ENCODE measurements at regions not wholly inside any gene's neighbourhood (a gene's known extent, or its start where the extent isn't known, plus 50 kb on each side); places are given as distances from the start of the nearest gene placed in this dataset.
A peak's percentile ranks its signal among the peaks of the same experiment; 100 is the strongest.

DNA sequence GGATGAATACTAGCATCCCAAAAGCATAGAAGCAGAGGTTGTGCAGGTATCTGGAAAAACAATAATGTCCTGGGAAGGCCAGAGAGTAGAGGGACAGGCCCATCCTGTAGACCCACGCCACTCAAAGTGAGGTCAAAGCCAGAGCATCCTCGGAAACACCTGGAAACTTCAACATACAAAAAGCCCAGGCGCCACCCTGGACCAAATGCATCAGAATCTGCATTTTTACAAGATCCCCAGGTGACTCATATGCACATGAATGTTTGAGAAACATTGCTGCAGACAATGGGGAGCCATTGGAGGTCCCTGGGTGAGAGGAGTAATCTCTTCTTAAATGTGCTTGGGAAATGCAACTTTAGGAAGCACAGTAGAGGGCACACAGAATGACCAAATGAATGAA, 684.1 kb downstream of the DIAPH3 start:
- DNase-seq (ENCODE audit: low spot score): no peak
- no peaks in the 10 kb centered on the region for H3K36me3 ChIP-seq
- ATAC-seq (ENCODE audit: insufficient number of reproducible peaks, low FRiP score, low read depth): no peak
- no peak overlapping the region for H3K27ac ChIP-seq
- H3K4me1 ChIP-seq (ENCODE audit: control insufficient read depth in 1 of 2, low read depth in 2 of 2): peaks cover 0 to 4% of the 10 kb centered on the region in 2 donors
- H3K27me3 ChIP-seq (replicated peaks; ENCODE audit: insufficient read depth): no peaks in the 10 kb centered on the region
- TF ChIP-seq, protein P1, sequence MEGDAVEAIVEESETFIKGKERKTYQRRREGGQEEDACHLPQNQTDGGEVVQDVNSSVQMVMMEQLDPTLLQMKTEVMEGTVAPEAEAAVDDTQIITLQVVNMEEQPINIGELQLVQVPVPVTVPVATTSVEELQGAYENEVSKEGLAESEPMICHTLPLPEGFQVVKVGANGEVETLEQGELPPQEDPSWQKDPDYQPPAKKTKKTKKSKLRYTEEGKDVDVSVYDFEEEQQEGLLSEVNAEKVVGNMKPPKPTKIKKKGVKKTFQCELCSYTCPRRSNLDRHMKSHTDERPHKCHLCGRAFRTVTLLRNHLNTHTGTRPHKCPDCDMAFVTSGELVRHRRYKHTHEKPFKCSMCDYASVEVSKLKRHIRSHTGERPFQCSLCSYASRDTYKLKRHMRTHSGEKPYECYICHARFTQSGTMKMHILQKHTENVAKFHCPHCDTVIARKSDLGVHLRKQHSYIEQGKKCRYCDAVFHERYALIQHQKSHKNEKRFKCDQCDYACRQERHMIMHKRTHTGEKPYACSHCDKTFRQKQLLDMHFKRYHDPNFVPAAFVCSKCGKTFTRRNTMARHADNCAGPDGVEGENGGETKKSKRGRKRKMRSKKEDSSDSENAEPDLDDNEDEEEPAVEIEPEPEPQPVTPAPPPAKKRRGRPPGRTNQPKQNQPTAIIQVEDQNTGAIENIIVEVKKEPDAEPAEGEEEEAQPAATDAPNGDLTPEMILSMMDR (IDR thresholded peaks at IDR 0.05): no peak
- no peaks in the 10 kb centered on the region for H3K9me3 ChIP-seq
- no peak overlapping the region for H3K4me3 ChIP-seq

DNA sequence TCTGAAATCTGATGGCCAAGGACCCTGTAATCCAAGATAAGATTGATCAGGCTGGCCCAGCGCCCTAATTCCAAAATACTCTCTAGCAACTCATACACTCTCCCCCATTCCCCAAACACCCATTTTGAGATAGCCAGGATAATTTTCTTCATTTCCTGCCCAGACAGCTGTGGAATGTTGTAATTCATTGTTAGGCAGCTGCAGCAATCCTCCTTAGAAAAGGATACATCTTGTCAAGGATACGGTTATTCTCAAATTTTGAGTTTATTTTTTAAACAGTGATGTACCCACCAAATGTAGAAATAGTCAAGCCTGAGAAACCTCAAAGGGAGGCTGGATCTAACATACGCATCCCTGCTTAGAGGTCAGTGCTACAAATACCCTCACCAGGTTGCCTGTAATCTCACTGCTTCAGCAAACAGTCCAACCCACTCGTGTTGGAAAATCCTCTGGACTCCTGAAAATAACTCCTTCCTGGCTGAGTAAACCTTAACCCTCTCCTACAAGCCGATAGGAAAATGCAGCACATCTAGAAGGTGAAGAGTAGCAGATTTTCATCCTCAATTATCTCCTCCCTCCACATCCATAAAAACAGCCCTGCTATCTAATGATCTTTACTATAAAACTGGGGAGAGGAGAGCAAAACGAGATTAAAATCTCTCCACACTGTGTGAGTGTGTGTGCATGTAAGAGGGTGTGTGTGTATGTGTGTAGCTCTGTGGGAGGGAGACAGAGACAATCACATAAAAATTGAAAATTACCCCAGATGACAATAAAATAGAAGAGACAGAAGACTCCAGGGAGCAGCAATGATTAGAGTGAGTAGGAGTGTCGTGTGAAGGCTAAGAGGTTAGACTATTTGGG, 683.1 kb downstream of the DIAPH3 start:
- H3K4me3 ChIP-seq: no peak overlapping the region
- no peak for ATAC-seq (ENCODE audit: insufficient number of reproducible peaks, low FRiP score, low read depth)
- H3K27ac ChIP-seq: no peak overlapping the region
- TF ChIP-seq, protein P1 (IDR thresholded peaks at IDR 0.05): no peak
- no peaks in the 10 kb centered on the region for H3K9me3 ChIP-seq
- peaks cover 0 to 4% of the 10 kb centered on the region in 2 donors for H3K4me1 ChIP-seq (ENCODE audit: control insufficient read depth in 1 of 2, low read depth in 2 of 2)
- H3K27me3 ChIP-seq (replicated peaks; ENCODE audit: insufficient read depth): no peaks in the 10 kb centered on the region
- no peaks in the 10 kb centered on the region for H3K36me3 ChIP-seq
- DNase-seq (ENCODE audit: low spot score): no peak

DNA sequence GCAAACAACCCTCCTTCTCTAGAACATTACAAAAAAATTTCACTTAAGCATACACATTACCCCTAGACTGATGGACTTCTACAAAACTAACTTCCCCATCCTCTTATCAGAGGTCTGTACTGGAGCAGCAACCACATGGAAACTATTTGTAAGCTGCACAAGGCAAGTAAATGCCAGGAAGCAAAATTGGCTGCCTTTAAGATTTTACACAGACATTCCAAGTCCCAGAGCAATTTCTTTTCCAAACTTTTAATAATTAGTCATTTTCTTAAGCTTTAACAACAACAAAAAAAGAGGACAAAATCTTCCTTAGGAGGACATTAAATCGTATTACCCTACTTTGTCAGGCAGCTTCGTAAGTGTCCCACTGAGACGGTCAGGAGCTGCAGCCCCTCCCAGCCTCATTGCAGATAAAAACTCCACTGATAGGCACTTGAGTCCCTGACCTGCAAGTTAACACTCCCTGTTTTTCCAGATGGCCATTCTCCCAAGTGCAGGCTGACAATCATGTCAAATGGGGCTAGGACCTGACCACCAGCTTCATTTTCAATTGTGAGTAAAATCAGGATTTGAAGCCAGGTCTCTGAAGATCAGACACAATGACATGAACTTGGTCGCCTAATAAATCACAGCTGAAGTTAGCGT, 680.1 kb downstream of the DIAPH3 start:
- Histone ChIP-seq H3K36me3 (no peaks in the 10 kb centered on the region), H3K27ac (no peak overlapping the region), H3K27me3 (replicated peaks; ENCODE audit: insufficient read depth) (no peaks in the 10 kb centered on the region), H3K4me3 (peak overlapping the region; percentile 24), H3K4me1 (ENCODE audit: control insufficient read depth in 1 of 2, low read depth in 2 of 2) (peaks cover 0 to 4% of the 10 kb centered on the region in 2 donors), H3K9me3 (no peaks in the 10 kb centered on the region)
- DNase-seq (ENCODE audit: low spot score) (no peak), ATAC-seq (ENCODE audit: insufficient number of reproducible peaks, low FRiP score, low read depth) (no peak)
- TF ChIP-seq, protein P1 (IDR thresholded peaks at IDR 0.05): no peak

DNA sequence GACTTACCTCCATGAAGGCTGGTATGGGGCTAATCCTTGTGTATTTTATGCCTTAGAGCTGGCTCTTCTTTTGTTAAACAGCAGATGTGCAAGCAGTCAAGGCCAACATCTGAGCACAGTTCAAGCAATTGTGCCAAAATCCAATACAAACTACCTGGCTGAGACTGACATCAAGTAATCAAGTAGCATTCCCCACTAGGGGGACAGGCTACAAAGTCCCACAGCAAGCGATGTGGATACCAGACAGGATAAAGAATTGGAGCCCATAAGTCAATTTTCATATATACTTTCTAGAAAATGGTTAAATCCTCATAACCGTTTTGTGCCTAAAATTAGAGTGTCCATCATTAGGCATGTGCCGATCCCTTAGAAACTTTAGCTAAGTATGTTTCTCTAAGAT, 675.8 kb downstream of the DIAPH3 start:
- Histone ChIP-seq H3K9me3 (no peaks in the 10 kb centered on the region), H3K4me1 (ENCODE audit: control insufficient read depth in 1 of 2, low read depth in 2 of 2) (peaks cover 0 to 4% of the 10 kb centered on the region in 2 donors), H3K4me3 (no peak overlapping the region), H3K36me3 (no peaks in the 10 kb centered on the region), H3K27me3 (replicated peaks; ENCODE audit: insufficient read depth) (no peaks in the 10 kb centered on the region), H3K27ac (no peak overlapping the region)
- DNase-seq (ENCODE audit: low spot score): no peak
- ATAC-seq (ENCODE audit: insufficient number of reproducible peaks, low FRiP score, low read depth): no peak
- TF ChIP-seq, protein P1 (IDR thresholded peaks at IDR 0.05): no peak

DNA sequence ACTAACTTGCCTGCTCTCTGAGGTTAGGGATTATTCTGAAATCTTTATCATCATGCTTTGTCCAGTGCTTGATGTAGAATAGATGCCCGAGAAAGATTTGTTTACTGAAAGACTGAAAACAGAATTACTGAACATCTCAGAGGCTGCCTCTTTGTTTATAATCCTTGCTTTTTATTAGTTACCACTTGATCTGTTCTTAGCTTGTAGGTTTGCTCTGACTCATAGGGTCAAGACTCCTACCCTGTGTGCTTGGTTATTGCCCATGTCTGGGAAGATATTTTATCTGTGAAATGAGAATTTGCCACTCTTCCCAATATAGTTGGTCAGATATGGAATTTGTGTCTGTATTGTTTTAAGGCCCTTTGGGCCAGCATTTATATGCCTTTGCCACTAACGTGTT, 675.3 kb downstream of the DIAPH3 start:
- TF ChIP-seq, protein P1 (IDR thresholded peaks at IDR 0.05): no peak
- ATAC-seq (ENCODE audit: insufficient number of reproducible peaks, low FRiP score, low read depth): no peak

More for the DNA sequence above, 675.3 kb downstream of the DIAPH3 start:
- DNase-seq (ENCODE audit: low spot score): no peak
- no peaks in the 10 kb centered on the region for H3K9me3 ChIP-seq
- no peaks in the 10 kb centered on the region for H3K36me3 ChIP-seq
- H3K4me3 ChIP-seq: no peak overlapping the region
- H3K4me1 ChIP-seq (ENCODE audit: control insufficient read depth in 1 of 2, low read depth in 2 of 2): peaks cover 0 to 4% of the 10 kb centered on the region in 2 donors
- no peaks in the 10 kb centered on the region for H3K27me3 ChIP-seq (replicated peaks; ENCODE audit: insufficient read depth)
- no peak overlapping the region for H3K27ac ChIP-seq

Measured in thoracic aorta (tissue), 2 donors.